PC-9 (cell line): ENCODE measurements at regions not wholly inside any gene's neighbourhood (a gene's known extent, or its start where the extent isn't known, plus 50 kb on each side); places are given as distances from the start of the nearest gene placed in this dataset.

Experiments used
- BruUV-seq: library from RNA; stranded (reverse); fragments of 400-500 nt; replicated peaks from 2 replicates; lab custom pipeline; 2021; lab: Mats Ljungman, UMichigan
- CTCF ChIA-PET: fragments of 300-600 bp; sonication (Branson Sonifier 250); formaldehyde crosslinking; loops from one replicate; lab custom pipeline; 2022; ENCODE audit warnings: antibody characterized with exemption; lab: Charles Lee
- POLR2A ChIA-PET: fragments of 300-600 bp; sonication (Branson Sonifier 250); formaldehyde crosslinking; loops from one replicate; lab custom pipeline; 2022; ENCODE audit warnings: antibody characterized with exemption; ENCODE audit not compliant: unreplicated experiment; lab: Charles Lee
- DNase-seq, 2 experiments: peaks; one replicate each; pipeline versions ENCODE4 v3.0.0 to v3.0.0-alpha.2; 2015 to 2022; ENCODE audit warnings: mixed read lengths in 1 of 2
- H2AFZ ChIP-seq: fragments of 200-600 bp; sonication (generic); 2 replicates; pipeline ENCODE4 v1.8.1; 2017; ENCODE audit warnings: antibody characterized with exemption
- H3F3A ChIP-seq: fragments of 200-600 bp; sonication (generic); 2 replicates; pipeline ENCODE4 v1.8.1; 2017; ENCODE audit warnings: antibody characterized with exemption, mild to moderate bottlenecking, low read depth; ENCODE audit not compliant: insufficient read depth
- H3K27ac ChIP-seq: fragments of 200-600 bp; sonication (generic); 2 replicates; pipeline ENCODE4 v1.6.1; 2016; ENCODE audit warnings: mixed run types
- H3K27me3 ChIP-seq: fragments of 200-600 bp; sonication (generic); 2 replicates; pipeline ENCODE4 v1.6.1; 2016; ENCODE audit warnings: low read depth, mixed run types; ENCODE audit not compliant: insufficient read depth
- H3K36me3 ChIP-seq: fragments of 200-600 bp; sonication (generic); 2 replicates; pipeline ENCODE4 v1.6.1; 2016; ENCODE audit warnings: low read depth, mixed run types
- H3K4me1 ChIP-seq: fragments of 200-600 bp; sonication (generic); replicated peaks from 2 replicates; pipeline ENCODE4 v1.6.1; 2016; ENCODE audit warnings: mixed run types; ENCODE audit not compliant: insufficient read depth
- H3K4me2 ChIP-seq: fragments of 200-600 bp; sonication (generic); 2 replicates; pipeline ENCODE4 v1.6.1; 2017; ENCODE audit warnings: mixed run types
- H3K4me3 ChIP-seq: fragments of 200-600 bp; sonication (generic); 2 replicates; pipeline ENCODE4 v1.6.1; 2016; ENCODE audit warnings: mixed run types
- H3K79me2 ChIP-seq: fragments of 200-600 bp; sonication (generic); 2 replicates; pipeline ENCODE4 v1.6.1; 2017; ENCODE audit warnings: low read depth, mixed run types
- H3K9me2 ChIP-seq: fragments of 200-600 bp; sonication (generic); 2 replicates; pipeline ENCODE4 v1.8.1; 2017; ENCODE audit warnings: mild to moderate bottlenecking; ENCODE audit not compliant: insufficient read depth
- H3K9me3 ChIP-seq: fragments of 200-600 bp; sonication (generic); 2 replicates; pipeline ENCODE4 v1.8.1; 2016; ENCODE audit warnings: low read depth; ENCODE audit not compliant: insufficient read depth
- H4K20me1 ChIP-seq: fragments of 200-600 bp; sonication (generic); 2 replicates; pipeline ENCODE4 v1.8.1; 2017; ENCODE audit not compliant: insufficient read depth
- CTCF ChIP-seq: fragments of 200-600 bp; sonication (generic); conservative IDR thresholded peaks from 2 replicates; pipeline ENCODE4 v1.6.1; 2017; ENCODE audit warnings: mixed run types, antibody characterized with exemption, mild to moderate bottlenecking, moderate library complexity
- EZH2 ChIP-seq: fragments of 200-600 bp; sonication (generic); IDR thresholded peaks from 2 replicates; pipeline ENCODE4 v1.8.0; 2017; ENCODE audit warnings: antibody characterized with exemption, low read depth
- intact Hi-C: fragments of 100-400 bp; cut with micrococcal nuclease; formaldehyde crosslinking; loops from one replicate; pipeline ENCODE4 v1.10.0; 2022; ENCODE audit not compliant: unreplicated experiment

DNA sequence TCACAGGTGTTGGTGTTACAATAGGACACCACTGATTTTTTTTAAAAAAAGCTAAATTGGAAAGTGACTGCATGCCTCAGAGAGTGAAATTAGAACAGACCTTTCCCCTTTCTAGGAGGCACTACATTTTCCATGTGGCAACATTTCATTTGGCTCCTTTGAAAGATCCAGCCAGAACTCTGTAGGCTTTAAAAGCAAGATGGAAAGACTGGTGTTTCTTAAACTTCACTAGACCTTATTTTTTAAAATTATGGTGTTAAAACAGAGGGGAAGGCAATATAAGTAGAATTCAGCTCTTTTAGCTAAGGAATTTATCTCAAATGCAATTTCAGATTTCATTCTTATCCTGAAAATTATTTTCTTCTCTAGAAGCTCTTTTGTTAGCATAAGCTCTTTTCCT, 317.6 kb upstream of the TGFBR2 start:
- no peaks in the 10 kb centered on the region for H3K27me3 ChIP-seq
- 0 out of 2 replicates have a peak, but pooled peaks cover 10% of the 10 kb centered on the region for H3K4me1 ChIP-seq
- H4K20me1 ChIP-seq: no peaks in the 10 kb centered on the region
- no TSS peak for BruUV-seq
- no peak overlapping the region for H2AFZ ChIP-seq
- intact Hi-C loops: no loop called here
- H3K9me3 ChIP-seq: no peaks in the 10 kb centered on the region; the same call in 1 of the 2 replicates
- no peaks in the 10 kb centered on the region for H3K36me3 ChIP-seq
- no peak for DNase-seq
- ChIA-PET CTCF (no interaction called here), POLR2A (no interaction called here)
- no peak overlapping the region for H3K4me2 ChIP-seq
- H3K79me2 ChIP-seq: no peaks in the 10 kb centered on the region
- no peak overlapping the region for H3K27ac ChIP-seq
- H3F3A ChIP-seq: no peaks in the 10 kb centered on the region
- no peak overlapping the region for H3K4me3 ChIP-seq
- H3K9me2 ChIP-seq: no peaks in the 10 kb centered on the region
- TF ChIP-seq CTCF (no peak), EZH2 (no peak)

DNA sequence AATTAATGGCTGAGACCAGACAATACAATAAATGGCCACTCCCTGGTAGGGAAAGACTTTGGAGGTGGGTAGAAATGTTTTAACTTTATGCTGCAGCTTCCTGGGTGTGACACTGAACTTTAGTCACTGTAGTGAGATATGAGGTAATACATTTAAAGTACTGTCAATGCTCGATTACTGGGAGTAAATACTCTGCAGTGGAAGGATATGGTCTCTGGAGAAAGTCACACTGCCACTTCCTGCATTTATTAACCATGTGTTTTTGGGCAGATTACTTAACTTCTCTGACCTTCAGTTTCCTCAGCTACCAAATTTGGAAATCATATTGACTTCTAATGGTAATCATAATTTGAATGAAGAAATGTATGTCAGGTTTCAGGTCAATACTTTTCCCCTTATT, 317.1 kb upstream of the TGFBR2 start:
- DNase-seq: no peak
- Histone ChIP-seq H3K9me2 (no peaks in the 10 kb centered on the region), H3F3A (no peaks in the 10 kb centered on the region), H3K9me3 (no peaks in the 10 kb centered on the region; the same call in 1 of the 2 replicates), H3K79me2 (no peaks in the 10 kb centered on the region), H3K4me2 (no peak overlapping the region), H3K36me3 (no peaks in the 10 kb centered on the region), H3K4me1 (0 out of 2 replicates have a peak, but pooled peaks cover 10% of the 10 kb centered on the region), H3K27ac (no peak overlapping the region), H3K27me3 (no peaks in the 10 kb centered on the region), H4K20me1 (no peaks in the 10 kb centered on the region), H2AFZ (no peak overlapping the region), H3K4me3 (no peak overlapping the region)
- POLR2A ChIA-PET: no interaction called here
- no peak for TF ChIP-seq CTCF
- TF ChIP-seq EZH2: no peak
- CTCF ChIA-PET: no interaction called here
- BruUV-seq: no TSS peak
- intact Hi-C loops: no loop called here

GRCh38 chr3:30289766-30290165, 316.6 kb upstream of the TGFBR2 start:
- POLR2A ChIA-PET: no interaction called here
- CTCF ChIA-PET: no interaction called here
- intact Hi-C loops: no loop called here
- no peaks in the 10 kb centered on the region for H3K79me2 ChIP-seq
- no TSS peak for BruUV-seq
- no peak overlapping the region for H3K27ac ChIP-seq
- H3K9me2 ChIP-seq: no peaks in the 10 kb centered on the region
- no peaks in the 10 kb centered on the region for H3K36me3 ChIP-seq
- no peaks in the 10 kb centered on the region for H4K20me1 ChIP-seq
- DNase-seq: no peak
- H3F3A ChIP-seq: no peaks in the 10 kb centered on the region
- H3K27me3 ChIP-seq: no peaks in the 10 kb centered on the region
- H3K4me1 ChIP-seq: 0 out of 2 replicates have a peak, but pooled peaks cover 10% of the 10 kb centered on the region
- H3K4me3 ChIP-seq: no peak overlapping the region
- no peak overlapping the region for H3K4me2 ChIP-seq
- TF ChIP-seq CTCF: no peak
- TF ChIP-seq EZH2: no peak
- H3K9me3 ChIP-seq: no peaks in the 10 kb centered on the region; the same call in 1 of the 2 replicates
- H2AFZ ChIP-seq: no peak overlapping the region
